GM12878 (cell line): ENCODE measurements at regions not wholly inside any gene's neighbourhood (a gene's known extent, or its start where the extent isn't known, plus 50 kb on each side); places are given as distances from the start of the nearest gene placed in this dataset.

Source experiments
- ATAC-seq: fragments of 200-7000 bp; cut with Tn5 transposase; 3 replicates; pipeline ENCODE4 v1.9.1; 2020; ENCODE audit warnings: mild to moderate bottlenecking, moderate library complexity
- BruUV-seq: library from RNA; stranded (reverse); fragments of 400-500 nt; replicated peaks from 2 replicates; lab custom pipeline; 2021; lab: Mats Ljungman, UMichigan
- CTCF ChIA-PET: fragments of 300-600 bp; sonication (Branson Sonifier 250); formaldehyde crosslinking; extraction: SDS; loops from one replicate; lab custom pipeline; 2021; ENCODE audit warnings: inconsistent platforms; lab: Yijun Ruan, JAX
- POLR2A ChIA-PET: fragments of 350-600 bp; formaldehyde crosslinking; extraction: SDS; loops from one replicate; lab custom pipeline; 2021; ENCODE audit warnings: inconsistent platforms; lab: Charles Lee
- RAD21 ChIA-PET: fragments of 300-600 bp; sonication (Branson Sonifier 250); formaldehyde crosslinking; loops from one replicate; lab custom pipeline; 2023; ENCODE audit warnings: antibody characterized with exemption; ENCODE audit not compliant: unreplicated experiment; lab: Charles Lee
- SMC1A ChIA-PET: fragments of 300-600 bp; sonication (Branson Sonifier 250); formaldehyde crosslinking; loops from one replicate; lab custom pipeline; 2023; ENCODE audit not compliant: unreplicated experiment, uncharacterized antibody; lab: Charles Lee
- DNase-seq: peaks from one replicate; pipeline ENCODE4 v3.0.0-alpha.2; 2011; ENCODE audit warnings: low read depth, low spot score
- FAIRE-seq: peaks from 3 replicates; lab custom pipeline; 2011; peaks lifted over from hg19 to GRCh38; lab: Jason Lieb, UNC
- H2AFZ ChIP-seq: 2 replicates; pipeline ENCODE4 v1.6.0; 2011; ENCODE audit warnings: low read depth, low read length, control low read depth; ENCODE audit not compliant: control insufficient read depth
- H3K27ac ChIP-seq: 2 replicates; pipeline ENCODE4 v1.5.1; 2011; ENCODE audit warnings: control low read depth; ENCODE audit not compliant: control insufficient read depth, insufficient read depth
- H3K27me3 ChIP-seq, 2 experiments: replicated peaks in 1 of 2; 2 replicates each; pipeline versions ENCODE4 v1.6.0 to v1.6.1; 2011; ENCODE audit warnings: low read length in 1 of 2; ENCODE audit not compliant: control insufficient read depth in 2 of 2, insufficient read depth in 2 of 2
- H3K36me3 ChIP-seq, 2 experiments: 2 replicates each; pipeline ENCODE4 v1.5.1; 2011; ENCODE audit warnings: low read length in 1 of 2; ENCODE audit not compliant: control insufficient read depth in 2 of 2, insufficient read depth in 2 of 2
- H3K4me1 ChIP-seq: 2 replicates; pipeline ENCODE4 v1.6.1; 2011; ENCODE audit warnings: mild to moderate bottlenecking, low read length, moderate library complexity, mixed read lengths; ENCODE audit not compliant: control insufficient read depth, insufficient read depth
- H3K4me2 ChIP-seq: 2 replicates; pipeline ENCODE4 v1.6.0; 2011; ENCODE audit warnings: control low read depth; ENCODE audit not compliant: control insufficient read depth, insufficient read depth
- H3K4me3 ChIP-seq: fragments of 200-600 bp; sonication (generic); 2 replicates; pipeline ENCODE4 v1.5.1; 2016
- H3K79me2 ChIP-seq: 2 replicates; pipeline ENCODE4 v1.6.0; 2011; ENCODE audit warnings: low read length; ENCODE audit not compliant: control insufficient read depth, insufficient read depth
- H3K9ac ChIP-seq: 2 replicates; pipeline ENCODE4 v1.8.0; 2011; ENCODE audit warnings: low read length, control low read depth, mixed read lengths; ENCODE audit not compliant: control insufficient read depth, insufficient read depth
- H3K9me3 ChIP-seq: replicated peaks from 3 replicates; pipeline ENCODE4 v1.5.1; 2011; ENCODE audit warnings: mild to moderate bottlenecking, low read length; ENCODE audit not compliant: control insufficient read depth, insufficient read depth
- H4K20me1 ChIP-seq: 2 replicates; pipeline ENCODE4 v1.6.0; 2011; ENCODE audit not compliant: control insufficient read depth, insufficient read depth
- BCL11A ChIP-seq: IDR thresholded peaks from 2 replicates; pipeline ENCODE4 v1.6.1; 2011; ENCODE audit warnings: low read depth, low read length
- CBX3 ChIP-seq: fragments of 200-600 bp; sonication (generic); IDR thresholded peaks from 2 replicates; pipeline ENCODE4 v1.6.1; 2016; ENCODE audit warnings: low read depth, borderline replicate concordance
- CHD1 ChIP-seq: IDR thresholded peaks from 2 replicates; pipeline ENCODE4 v1.6.1; 2012; ENCODE audit warnings: low read depth, low read length, improper control_type of control experiment
- CHD4 ChIP-seq: fragments of 200-600 bp; sonication (generic); IDR thresholded peaks from 2 replicates; pipeline ENCODE4 v1.6.1; 2016; ENCODE audit warnings: mild to moderate bottlenecking
- CREB1 ChIP-seq: IDR thresholded peaks from 2 replicates; pipeline ENCODE4 v1.6.1; 2012; ENCODE audit warnings: low read depth, mild to moderate bottlenecking, inconsistent platforms
- CREM ChIP-seq: IDR thresholded peaks from 2 replicates; pipeline ENCODE4 v1.6.1; 2014; ENCODE audit warnings: antibody characterized with exemption, low read depth
- CTCF ChIP-seq, 3 experiments: IDR thresholded peaks in 2 of 3; conservative IDR thresholded peaks in 1 of 3; 2 replicates each; pipeline ENCODE4 v1.5.1; 2011; ENCODE audit warnings: low read depth in 3 of 3, low read length in 3 of 3, mild to moderate bottlenecking in 3 of 3, control low read depth in 2 of 3, moderate library complexity in 2 of 3, inconsistent platforms in 1 of 3, mixed read lengths in 1 of 3; ENCODE audit not compliant: control insufficient read depth in 2 of 3, insufficient read depth in 1 of 3; ENCODE audit errors: extremely low read depth in 1 of 3
- FOXK2 ChIP-seq: fragments of 450-650 bp; IDR thresholded peaks from 2 replicates; pipeline ENCODE4 v1.6.1; 2017; ENCODE audit warnings: mild to moderate bottlenecking, moderate library complexity
- HCFC1 ChIP-seq: fragments of 150-350 bp; IDR thresholded peaks from 2 replicates; pipeline ENCODE4 v1.6.1; 2014; ENCODE audit warnings: low read length
- KLF5 ChIP-seq: fragments of 450-650 bp; IDR thresholded peaks from 2 replicates; pipeline ENCODE4 v1.6.1; 2014; ENCODE audit warnings: mild to moderate bottlenecking; ENCODE audit not compliant: partially characterized antibody
- NRF1 ChIP-seq: conservative IDR thresholded peaks from 2 replicates; pipeline ENCODE4 v1.6.1; 2011; ENCODE audit warnings: mild to moderate bottlenecking, low read depth, low read length, improper control_type of control experiment
- RAD51 ChIP-seq: fragments of 450-650 bp; IDR thresholded peaks from 2 replicates; pipeline ENCODE4 v1.6.1; 2016; ENCODE audit warnings: moderate library complexity, mild to moderate bottlenecking, inconsistent platforms
- RCOR1 ChIP-seq: conservative IDR thresholded peaks from 2 replicates; pipeline ENCODE4 v1.6.1; 2012; ENCODE audit warnings: low read depth, low read length, improper control_type of control experiment
- SKIL ChIP-seq: fragments of 450-650 bp; IDR thresholded peaks from 2 replicates; pipeline ENCODE4 v1.6.1; 2017; ENCODE audit warnings: mild to moderate bottlenecking, low read depth, inconsistent platforms; ENCODE audit not compliant: poor library complexity, severe bottlenecking
- SMAD1 ChIP-seq: fragments of 450-650 bp; IDR thresholded peaks from 2 replicates; pipeline ENCODE4 v1.6.1; 2018; ENCODE audit warnings: mild to moderate bottlenecking, low read depth; ENCODE audit not compliant: partially characterized antibody
- YBX1 ChIP-seq: fragments of 450-650 bp; IDR thresholded peaks from 2 replicates; pipeline ENCODE4 v1.6.1; 2016; ENCODE audit warnings: antibody characterized with exemption
- WGBS: methylation state at CpG from one replicate; pipeline ENCODE4 v1.1.6; 2016; ENCODE audit warnings: low lambda C conversion rate; ENCODE audit not compliant: insufficient replicate concordance, insufficient coverage; ENCODE audit errors: missing lambda C conversion rate; 5-methylcytosine and 5-hydroxymethylcytosine counted together
- in situ Hi-C: fragments of 300-500 bp; cut with MboI; formaldehyde crosslinking; loops from 9 replicates; pipeline ENCODE4 v1.14.3; 2018; ENCODE audit warnings: mixed read lengths
- intact Hi-C: fragments of 100-400 bp; cut with micrococcal nuclease; formaldehyde crosslinking; loops from one replicate; pipeline ENCODE4 v1.14.2; 2022; ENCODE audit not compliant: unreplicated experiment
- TF ChIP-seq, protein P1 (sequence below): fragments of 450-650 bp; IDR thresholded peaks from 2 replicates; pipeline ENCODE4 v1.6.1; 2018; ENCODE audit warnings: mild to moderate bottlenecking, low read depth, moderate library complexity; ENCODE audit not compliant: partially characterized antibody

DNA sequence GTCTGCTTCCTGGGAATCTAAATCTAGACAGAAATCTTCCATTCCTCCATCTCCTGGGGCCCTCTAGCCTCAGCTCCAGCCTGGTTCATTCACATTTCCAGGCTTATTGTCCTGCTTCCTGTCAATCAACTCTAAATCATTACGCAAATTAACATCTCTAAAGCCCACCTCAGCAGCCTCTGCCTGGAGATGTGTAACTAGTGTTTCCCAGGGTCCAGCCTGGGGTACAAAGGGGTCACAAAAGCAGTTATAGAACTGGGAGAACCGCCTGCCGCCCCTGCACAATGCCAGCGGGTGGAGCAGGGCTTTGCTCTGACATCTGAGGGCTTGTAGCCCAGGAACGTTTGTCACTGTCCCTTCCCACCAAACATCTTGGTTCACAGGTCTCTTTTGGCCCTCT is 373.5 kb downstream of the RRAGC start:
- no peaks in the 10 kb centered on the region for H3K36me3 ChIP-seq
- no peak overlapping the region for H3K4me3 ChIP-seq
- no peak overlapping the region for H3K4me2 ChIP-seq
- SMC1A ChIA-PET: interaction anchor here (0.9 kb wide), 1 partner anchor 9 kb away, joined by 3 read pairs; no protein-coding TSS in a partner anchor
- TF ChIP-seq CHD1: no peak
- no peak for TF ChIP-seq KLF5
- TF ChIP-seq CREM: no peak
- no peak for TF ChIP-seq HCFC1
- no peak for TF ChIP-seq FOXK2
- no peak for TF ChIP-seq CHD4
- TF ChIP-seq RCOR1: no peak
- no peak for TF ChIP-seq BCL11A
- no peak for TF ChIP-seq NRF1
- no peak for TF ChIP-seq SKIL
- no peak for TF ChIP-seq SMAD1
- no peak for TF ChIP-seq RAD51
- TF ChIP-seq CTCF (IDR thresholded peaks at IDR 0.05 in 2 of 3, conservative IDR thresholded peaks at IDR 0.05 in 1 of 3; ENCODE audit: control insufficient read depth in 2 of 3, extremely low read depth in 1 of 3, insufficient read depth in 1 of 3, low read depth in 3 of 3, low read length in 3 of 3): no peak
- TF ChIP-seq CBX3: no peak
- TF ChIP-seq, protein P1, sequence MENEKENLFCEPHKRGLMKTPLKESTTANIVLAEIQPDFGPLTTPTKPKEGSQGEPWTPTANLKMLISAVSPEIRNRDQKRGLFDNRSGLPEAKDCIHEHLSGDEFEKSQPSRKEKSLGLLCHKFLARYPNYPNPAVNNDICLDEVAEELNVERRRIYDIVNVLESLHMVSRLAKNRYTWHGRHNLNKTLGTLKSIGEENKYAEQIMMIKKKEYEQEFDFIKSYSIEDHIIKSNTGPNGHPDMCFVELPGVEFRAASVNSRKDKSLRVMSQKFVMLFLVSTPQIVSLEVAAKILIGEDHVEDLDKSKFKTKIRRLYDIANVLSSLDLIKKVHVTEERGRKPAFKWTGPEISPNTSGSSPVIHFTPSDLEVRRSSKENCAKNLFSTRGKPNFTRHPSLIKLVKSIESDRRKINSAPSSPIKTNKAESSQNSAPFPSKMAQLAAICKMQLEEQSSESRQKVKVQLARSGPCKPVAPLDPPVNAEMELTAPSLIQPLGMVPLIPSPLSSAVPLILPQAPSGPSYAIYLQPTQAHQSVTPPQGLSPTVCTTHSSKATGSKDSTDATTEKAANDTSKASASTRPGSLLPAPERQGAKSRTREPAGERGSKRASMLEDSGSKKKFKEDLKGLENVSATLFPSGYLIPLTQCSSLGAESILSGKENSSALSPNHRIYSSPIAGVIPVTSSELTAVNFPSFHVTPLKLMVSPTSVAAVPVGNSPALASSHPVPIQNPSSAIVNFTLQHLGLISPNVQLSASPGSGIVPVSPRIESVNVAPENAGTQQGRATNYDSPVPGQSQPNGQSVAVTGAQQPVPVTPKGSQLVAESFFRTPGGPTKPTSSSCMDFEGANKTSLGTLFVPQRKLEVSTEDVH: no peak
- TF ChIP-seq YBX1: no peak
- no peak for TF ChIP-seq CREB1
- TF ChIP-seq, all 136 proteins: peak for 0
- Histone ChIP-seq H3K4me1 (peaks cover 10% of the 10 kb centered on the region), H2AFZ (no peak overlapping the region), H3K27ac (no peak overlapping the region), H3K9ac (no peak overlapping the region), H3K27me3 (no peaks in the 10 kb centered on the region), H3K79me2 (no peaks in the 10 kb centered on the region), H4K20me1 (no peaks in the 10 kb centered on the region), H3K9me3 (peaks cover 2% of the 10 kb centered on the region; the same call in 2 of the 3 replicates)
- ATAC-seq: no peak
- DNase-seq: no peak
- ChIA-PET CTCF (interaction anchor here (1.4 kb wide), 1 partner anchor 81 kb away, joined by 3 read pairs; no protein-coding TSS in a partner anchor), POLR2A (interaction anchor here (0.6 kb wide), 1 partner anchor 448 kb away, joined by 4 read pairs; no protein-coding TSS in a partner anchor), RAD21 (interaction anchor here (1.2 kb wide), 1 partner anchor 12 kb away, joined by 6 read pairs; no protein-coding TSS in a partner anchor)
- no peak for FAIRE-seq
- BruUV-seq: no TSS peak
- intact Hi-C loops: no loop called here
- in situ Hi-C loops: no loop called here
- WGBS: 64% methylated on average over 5 of the region's 5 CpGs
